DOHH2 (cell line): ENCODE measurements at regions not wholly inside any gene's neighbourhood (a gene's known extent, or its start where the extent isn't known, plus 50 kb on each side); places are given as distances from the start of the nearest gene placed in this dataset.
A peak's percentile ranks its signal among the peaks of the same experiment; 100 is the strongest.

ENCODE experiments used
- H3F3A ChIP-seq: fragments of 200-600 bp; sonication (generic), shearing (Covaris generic); 2 replicates; pipeline ENCODE4 v1.6.0; 2016; ENCODE audit warnings: antibody characterized with exemption, mild to moderate bottlenecking; ENCODE audit not compliant: control insufficient read depth, insufficient read depth
- H3K27ac ChIP-seq: fragments of 200-600 bp; sonication (generic); 2 replicates; pipeline ENCODE4 v1.5.1; 2014; ENCODE audit warnings: low read depth, mild to moderate bottlenecking, low read length, moderate library complexity
- H3K27me3 ChIP-seq: fragments of 200-600 bp; sonication (generic); 2 replicates; pipeline ENCODE4 v1.6.1; 2014; ENCODE audit warnings: mild to moderate bottlenecking, low read length, mixed read lengths; ENCODE audit not compliant: control insufficient read depth
- H3K36me3 ChIP-seq: fragments of 200-600 bp; sonication (generic); 2 replicates; pipeline ENCODE4 v1.6.1; 2014; ENCODE audit warnings: mild to moderate bottlenecking, low read length, moderate library complexity, mixed read lengths; ENCODE audit not compliant: control insufficient read depth
- H3K4me1 ChIP-seq: fragments of 200-600 bp; sonication (generic); 2 replicates; pipeline ENCODE4 v1.6.1; 2014; ENCODE audit warnings: mild to moderate bottlenecking, low read length, mixed read lengths; ENCODE audit not compliant: control insufficient read depth
- H3K4me2 ChIP-seq: fragments of 200-600 bp; sonication (generic); 2 replicates; pipeline ENCODE4 v1.6.0; 2014; ENCODE audit warnings: mild to moderate bottlenecking, low read length, moderate library complexity
- H3K4me3 ChIP-seq: fragments of 200-600 bp; sonication (generic); 2 replicates; pipeline ENCODE4 v1.5.1; 2014; ENCODE audit warnings: mild to moderate bottlenecking, low read length, mixed read lengths
- H3K79me2 ChIP-seq: fragments of 200-600 bp; sonication (generic); 2 replicates; pipeline ENCODE4 v1.6.1; 2014; ENCODE audit warnings: mild to moderate bottlenecking, low read length, mixed read lengths; ENCODE audit not compliant: control insufficient read depth
- H3K9me2 ChIP-seq: fragments of 200-600 bp; sonication (generic); replicated peaks from 2 replicates; pipeline ENCODE4 v1.6.1; 2014; ENCODE audit warnings: mild to moderate bottlenecking, low read length, mixed read lengths; ENCODE audit not compliant: control insufficient read depth
- H3K9me3 ChIP-seq: fragments of 200-600 bp; sonication (generic); 2 replicates; pipeline ENCODE4 v1.6.1; 2014; ENCODE audit warnings: antibody characterized with exemption, low read length, mixed read lengths; ENCODE audit not compliant: control insufficient read depth, insufficient read depth
- H4K20me1 ChIP-seq: fragments of 200-600 bp; sonication (generic); 2 replicates; pipeline ENCODE4 v1.6.0; 2014; ENCODE audit warnings: low read depth, mild to moderate bottlenecking, antibody characterized with exemption, low read length, moderate library complexity; ENCODE audit not compliant: control insufficient read depth, insufficient read depth
- CTCF ChIP-seq: fragments of 200-600 bp; sonication (generic); IDR thresholded peaks from one replicate; pipeline ENCODE4 v1.5.1; 2014; ENCODE audit warnings: antibody characterized with exemption, mild to moderate bottlenecking, low read depth, low read length; ENCODE audit not compliant: poor library complexity, severe bottlenecking
- EZH2phosphoT487 ChIP-seq: fragments of 200-600 bp; sonication (generic); IDR thresholded peaks from 2 replicates; pipeline ENCODE4 v1.6.1; 2017; ENCODE audit warnings: borderline replicate concordance, mild to moderate bottlenecking, antibody characterized with exemption, low read length, moderate library complexity, mixed read lengths

- Histone ChIP-seq H3K27me3 (no peaks in the 10 kb centered on the region), H3F3A (no peaks in the 10 kb centered on the region), H3K79me2 (no peaks in the 10 kb centered on the region), H4K20me1 (no peaks in the 10 kb centered on the region), H3K9me2 (no peaks in the 10 kb centered on the region), H3K27ac (no peak overlapping the region), H3K36me3 (no peaks in the 10 kb centered on the region), H3K9me3 (no peaks in the 10 kb centered on the region), H3K4me2 (no peak overlapping the region), H3K4me1 (no peaks in the 10 kb centered on the region), H3K4me3 (no peak overlapping the region)
- TF ChIP-seq EZH2phosphoT487 (no peak), CTCF (no peak)
These were observed 594.8 kb downstream of the USP25 start for GRCh38 chr21:16324630-16325029.

- Histone ChIP-seq H3K4me3 (no peak overlapping the region), H3K79me2 (no peaks in the 10 kb centered on the region), H3K36me3 (no peaks in the 10 kb centered on the region), H3F3A (no peaks in the 10 kb centered on the region), H4K20me1 (no peaks in the 10 kb centered on the region), H3K4me1 (no peaks in the 10 kb centered on the region), H3K9me3 (no peaks in the 10 kb centered on the region), H3K27ac (no peak overlapping the region), H3K9me2 (no peaks in the 10 kb centered on the region), H3K4me2 (no peak overlapping the region), H3K27me3 (no peaks in the 10 kb centered on the region)
- peak; percentile 68 for TF ChIP-seq CTCF
- no peak for TF ChIP-seq EZH2phosphoT487
These were observed 600.5 kb downstream of the USP25 start for GRCh38 chr21:16330082-16330907.

GRCh38 chr21:16330908-16331268 lies 601.1 kb downstream of the USP25 start:
- H3K36me3 ChIP-seq = no peaks in the 10 kb centered on the region
- H3K27me3 ChIP-seq = no peaks in the 10 kb centered on the region
- TF ChIP-seq EZH2phosphoT487 = no peak
- no peak for TF ChIP-seq CTCF
- no peaks in the 10 kb centered on the region for H4K20me1 ChIP-seq
- H3F3A ChIP-seq = no peaks in the 10 kb centered on the region
- no peak overlapping the region for H3K27ac ChIP-seq
- no peaks in the 10 kb centered on the region for H3K79me2 ChIP-seq
- H3K9me2 ChIP-seq = no peaks in the 10 kb centered on the region
- H3K4me3 ChIP-seq = no peak overlapping the region
- H3K4me2 ChIP-seq = no peak overlapping the region
- no peaks in the 10 kb centered on the region for H3K9me3 ChIP-seq
- H3K4me1 ChIP-seq = no peaks in the 10 kb centered on the region
